ENCODE measurements at regions not wholly inside any gene's neighbourhood (a gene's known extent, or its start where the extent isn't known, plus 50 kb on each side); places are given as distances from the start of the nearest gene placed in this dataset.

- Mint-ChIP-seq H3K4me1 (ENCODE audit: low read depth, unreplicated experiment) (no peaks in the 10 kb centered on the region), H3K27ac (ENCODE audit: unreplicated experiment) (no peak overlapping the region), H3K36me3 (ENCODE audit: insufficient read depth, unreplicated experiment) (no peaks in the 10 kb centered on the region), H3K9me3 (ENCODE audit: unreplicated experiment) (no peaks in the 10 kb centered on the region), H3K27me3 (ENCODE audit: insufficient read depth, unreplicated experiment) (peaks cover 3% of the 10 kb centered on the region), H3K4me3 (ENCODE audit: unreplicated experiment) (no peak overlapping the region)
- no peak for TF ChIP-seq CTCF (IDR thresholded peaks at IDR 0.05; ENCODE audit: insufficient read depth in 1 of 2, low read depth in 1 of 2, low read length in 1 of 2, severe bottlenecking in 1 of 2, unreplicated experiment in 1 of 2)
- Histone ChIP-seq H3K27me3 (replicated peaks; ENCODE audit: control insufficient read depth, insufficient read depth, low read length) (no peaks in the 10 kb centered on the region), H3K36me3 (ENCODE audit: control insufficient read depth, insufficient read depth, low read length) (no peaks in the 10 kb centered on the region), H3K4me3 (ENCODE audit: low read depth, low read length) (no peak overlapping the region), H3K4me1 (no peaks in the 10 kb centered on the region), H3K9me3 (no peaks in the 10 kb centered on the region)
- no peak for DNase-seq
- no TSS peak for BruUV-seq (replicated peaks)
- CTCF ChIA-PET, result no interaction called here
- POLR2A ChIA-PET, result no interaction called here
- intact Hi-C loops (cut with micrococcal nuclease; ENCODE audit: unreplicated experiment), result no loop called here
These were observed 489.2 kb upstream of the UBE2E2 start for GRCh38 chr3:22713936-22714335.

- Histone ChIP-seq H3K27me3 (replicated peaks; ENCODE audit: control insufficient read depth, insufficient read depth, low read length) (no peaks in the 10 kb centered on the region), H3K36me3 (ENCODE audit: control insufficient read depth, insufficient read depth, low read length) (no peaks in the 10 kb centered on the region), H3K4me1 (no peaks in the 10 kb centered on the region), H3K4me3 (ENCODE audit: low read depth, low read length) (no peak overlapping the region), H3K9me3 (no peaks in the 10 kb centered on the region)
- no peaks in the 10 kb centered on the region for H3K36me3 Mint-ChIP-seq (ENCODE audit: insufficient read depth, unreplicated experiment)
- ChIA-PET CTCF (no interaction called here), POLR2A (no interaction called here)
- H3K4me3 Mint-ChIP-seq (ENCODE audit: unreplicated experiment), result no peak overlapping the region
- H3K4me1 Mint-ChIP-seq (ENCODE audit: low read depth, unreplicated experiment), result no peaks in the 10 kb centered on the region
- no peak overlapping the region for H3K27ac Mint-ChIP-seq (ENCODE audit: unreplicated experiment)
- no peak for TF ChIP-seq CTCF (IDR thresholded peaks at IDR 0.05; ENCODE audit: insufficient read depth in 1 of 2, low read depth in 1 of 2, low read length in 1 of 2, severe bottlenecking in 1 of 2, unreplicated experiment in 1 of 2)
- H3K9me3 Mint-ChIP-seq (ENCODE audit: unreplicated experiment), result no peaks in the 10 kb centered on the region
- no TSS peak for BruUV-seq (replicated peaks)
- no peak for DNase-seq
- intact Hi-C loops (cut with micrococcal nuclease; ENCODE audit: unreplicated experiment), result no loop called here
- peaks cover under 1% of the 10 kb centered on the region for H3K27me3 Mint-ChIP-seq (ENCODE audit: insufficient read depth, unreplicated experiment)
These were observed 488.4 kb upstream of the UBE2E2 start for GRCh38 chr3:22714749-22715148.

GRCh38 chr3:22720596-22720995 lies 482.5 kb upstream of the UBE2E2 start:
- no peaks in the 10 kb centered on the region for H3K9me3 ChIP-seq
- CTCF ChIA-PET, result no interaction called here
- intact Hi-C loops (cut with micrococcal nuclease; ENCODE audit: unreplicated experiment), result no loop called here
- POLR2A ChIA-PET, result no interaction called here
- no TSS peak for BruUV-seq (replicated peaks)
- no peaks in the 10 kb centered on the region for H3K27me3 Mint-ChIP-seq (ENCODE audit: insufficient read depth, unreplicated experiment)
- H3K9me3 Mint-ChIP-seq (ENCODE audit: unreplicated experiment), result no peaks in the 10 kb centered on the region
- H3K27ac Mint-ChIP-seq (ENCODE audit: unreplicated experiment), result no peak overlapping the region
- no peaks in the 10 kb centered on the region for H3K4me1 Mint-ChIP-seq (ENCODE audit: low read depth, unreplicated experiment)
- H3K4me1 ChIP-seq, result no peaks in the 10 kb centered on the region
- no peak overlapping the region for H3K4me3 ChIP-seq (ENCODE audit: low read depth, low read length)
- H3K36me3 Mint-ChIP-seq (ENCODE audit: insufficient read depth, unreplicated experiment), result no peaks in the 10 kb centered on the region
- no peak for TF ChIP-seq CTCF (IDR thresholded peaks at IDR 0.05; ENCODE audit: insufficient read depth in 1 of 2, low read depth in 1 of 2, low read length in 1 of 2, severe bottlenecking in 1 of 2, unreplicated experiment in 1 of 2)
- DNase-seq, result no peak
- no peaks in the 10 kb centered on the region for H3K36me3 ChIP-seq (ENCODE audit: control insufficient read depth, insufficient read depth, low read length)
- H3K4me3 Mint-ChIP-seq (ENCODE audit: unreplicated experiment), result no peak overlapping the region
- no peaks in the 10 kb centered on the region for H3K27me3 ChIP-seq (replicated peaks; ENCODE audit: control insufficient read depth, insufficient read depth, low read length)

Data from Caco-2 (cell line).